ENCODE measurements at regions not wholly inside any gene's neighbourhood (a gene's known extent, or its start where the extent isn't known, plus 50 kb on each side); places are given as distances from the start of the nearest gene placed in this dataset.

- no peak for TF ChIP-seq CTCF (IDR thresholded peaks at IDR 0.05)
- no peak for TF ChIP-seq POLR2A (IDR thresholded peaks at IDR 0.05)
Observed at GRCh38 chr6:14292119-14292518, 174.5 kb downstream of the CD83 start.
